GM18858 (cell line): ENCODE measurements at regions not wholly inside any gene's neighbourhood (a gene's known extent, or its start where the extent isn't known, plus 50 kb on each side); places are given as distances from the start of the nearest gene placed in this dataset.
"Not testable (repeated sequence)": the region's sequence is repeated elsewhere in the genome, so short reads cannot be mapped to it uniquely, and the experiment has no call there.

Experiments used
- ATAC-seq: cut with Tn5 transposase; IDR thresholded peaks from one replicate; pipeline ENCODE4 v1.9.1; 2021; ENCODE audit not compliant: unreplicated experiment

- ATAC-seq, result peak; percentile 48
These were observed 185.5 kb downstream of the NFKBIZ start for GRCh38 chr3:102034639-102035451.

- ATAC-seq, result peak; percentile 36
These were observed 186.7 kb downstream of the NFKBIZ start for GRCh38 chr3:102036017-102036416.

GRCh38 chr3:102036472-102036871 is 187.2 kb downstream of the NFKBIZ start:
- no peak for ATAC-seq

GRCh38 chr3:102037209-102037608 is 187.9 kb downstream of the NFKBIZ start:
- no peak for ATAC-seq

GRCh38 chr3:102037791-102038190 is 188.5 kb downstream of the NFKBIZ start:
- ATAC-seq, result no peak

GRCh38 chr3:102038477-102039142 is 189.3 kb downstream of the NFKBIZ start:
- peak; percentile 73 for ATAC-seq

GRCh38 chr3:102040144-102040543 is 190.8 kb downstream of the NFKBIZ start:
- not testable (repeated sequence) for ATAC-seq

GRCh38 chr3:102053375-102053989 is 204.2 kb downstream of the NFKBIZ start:
- ATAC-seq, result peak; percentile 39

GRCh38 chr3:102054543-102055080 is 205.3 kb downstream of the NFKBIZ start:
- no peak for ATAC-seq

- ATAC-seq, result peak; percentile 84
These were observed 208.6 kb downstream of the NFKBIZ start for GRCh38 chr3:102057781-102058421.

GRCh38 chr3:102059145-102059943 is 210.0 kb downstream of the NFKBIZ start:
- ATAC-seq, result peak; percentile 67

- ATAC-seq, result peak; percentile 20
These were observed 211.5 kb downstream of the NFKBIZ start for GRCh38 chr3:102060814-102061213.

GRCh38 chr3:102063572-102063971 is 214.3 kb downstream of the NFKBIZ start:
- ATAC-seq, result no peak

GRCh38 chr3:102066470-102066869 is 217.2 kb downstream of the NFKBIZ start:
- ATAC-seq, result no peak

- no peak for ATAC-seq
These were observed 219.0 kb downstream of the NFKBIZ start for GRCh38 chr3:102068327-102068726.

- no peak for ATAC-seq
These were observed 219.4 kb downstream of the NFKBIZ start for GRCh38 chr3:102068736-102069135.

GRCh38 chr3:102069211-102069662 is 219.9 kb downstream of the NFKBIZ start:
- ATAC-seq, result no peak

GRCh38 chr3:102074946-102075345 is 225.6 kb downstream of the NFKBIZ start:
- ATAC-seq, result no peak

- ATAC-seq, result no peak
These were observed 229.1 kb downstream of the NFKBIZ start for GRCh38 chr3:102078401-102078800.
